IPS-15b (cell line): ENCODE measurements at regions not wholly inside any gene's neighbourhood (a gene's known extent, or its start where the extent isn't known, plus 50 kb on each side); places are given as distances from the start of the nearest gene placed in this dataset.

ENCODE experiments used
- H3K27me3 ChIP-seq: one replicate; pipeline ENCODE4 v1.6.1; 2013; ENCODE audit warnings: low read length; ENCODE audit not compliant: control insufficient read depth, insufficient read depth
- H3K36me3 ChIP-seq: one replicate; pipeline ENCODE4 v1.6.1; 2013; ENCODE audit warnings: low read length; ENCODE audit not compliant: control insufficient read depth, insufficient read depth
- H3K4me1 ChIP-seq: one replicate; pipeline ENCODE4 v1.6.1; 2013; ENCODE audit warnings: mild to moderate bottlenecking, low read length; ENCODE audit not compliant: control insufficient read depth, insufficient read depth
- H3K4me3 ChIP-seq: one replicate; pipeline ENCODE4 v1.5.1; 2013; ENCODE audit warnings: low read depth, low read length
- H3K9ac ChIP-seq: one replicate; pipeline ENCODE4 v1.6.1; 2013; ENCODE audit warnings: low read depth, mild to moderate bottlenecking, low read length
- H3K9me3 ChIP-seq: one replicate; pipeline ENCODE4 v1.6.1; 2013; ENCODE audit warnings: mild to moderate bottlenecking, low read length; ENCODE audit not compliant: control insufficient read depth, insufficient read depth

DNA sequence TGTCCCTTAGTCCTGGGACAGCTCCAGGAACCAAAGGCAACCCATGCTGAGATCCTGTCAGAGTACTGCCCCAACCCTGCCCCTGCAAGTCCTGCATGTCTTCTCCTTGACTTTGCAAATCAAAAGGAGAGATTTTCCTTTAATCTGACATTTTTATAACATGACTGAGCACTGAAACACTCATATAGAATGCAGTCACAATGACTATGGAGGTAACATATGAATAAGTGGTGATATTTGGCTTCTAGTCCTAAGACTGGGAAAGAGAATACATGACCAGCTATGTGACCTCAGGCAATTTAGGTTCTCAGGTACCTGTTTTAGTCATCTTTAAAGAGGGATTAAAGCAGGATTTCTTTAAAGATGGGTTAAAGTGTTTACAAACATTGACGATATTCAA is 941.6 kb upstream of the CDH8 start:
- Histone ChIP-seq H3K9ac (no peak overlapping the region), H3K27me3 (no peaks in the 10 kb centered on the region), H3K9me3 (no peaks in the 10 kb centered on the region), H3K36me3 (no peaks in the 10 kb centered on the region), H3K4me3 (no peak overlapping the region), H3K4me1 (no peaks in the 10 kb centered on the region)

DNA sequence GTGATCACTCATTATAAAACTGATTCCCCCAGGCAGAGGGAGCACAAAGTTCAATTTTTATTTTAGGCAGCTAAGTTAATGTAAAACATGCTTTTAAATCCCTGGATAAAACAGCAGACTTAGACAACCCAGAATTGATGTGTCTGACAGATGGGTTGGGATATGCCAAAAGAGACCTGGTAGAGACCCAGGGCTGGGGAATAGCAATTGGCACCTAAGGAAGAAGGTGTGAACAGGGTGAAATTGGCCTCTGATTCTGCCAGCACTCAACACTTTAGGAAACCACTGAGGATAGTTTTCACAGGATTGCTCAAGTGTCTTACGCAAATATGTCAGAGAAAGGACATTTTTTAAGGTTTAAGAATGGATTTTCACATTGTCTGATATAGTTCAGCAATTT is 938.2 kb upstream of the CDH8 start:
- Histone ChIP-seq H3K4me3 (no peak overlapping the region), H3K4me1 (no peaks in the 10 kb centered on the region), H3K9ac (no peak overlapping the region), H3K36me3 (no peaks in the 10 kb centered on the region), H3K27me3 (no peaks in the 10 kb centered on the region), H3K9me3 (no peaks in the 10 kb centered on the region)

DNA sequence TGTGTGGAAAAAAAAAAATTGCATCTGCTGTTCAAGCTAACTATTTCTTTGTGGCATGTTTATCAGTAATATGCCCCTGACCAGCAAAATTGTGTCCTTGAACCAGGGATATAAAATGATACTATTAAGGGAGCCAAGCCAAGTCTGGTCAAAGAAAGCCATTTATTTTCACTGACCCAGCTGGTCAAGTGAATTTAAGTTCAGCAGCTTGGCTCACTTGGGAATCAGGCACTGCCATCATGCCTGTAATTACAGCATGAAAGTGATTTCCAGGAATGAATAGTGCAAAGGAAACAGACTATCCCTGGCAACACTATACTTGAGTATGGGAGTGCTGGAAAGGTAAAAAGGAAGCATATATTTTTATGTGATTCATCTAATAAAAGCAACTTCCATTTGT is 934.6 kb upstream of the CDH8 start:
- Histone ChIP-seq H3K27me3 (no peaks in the 10 kb centered on the region), H3K4me3 (no peak overlapping the region), H3K9ac (no peak overlapping the region), H3K4me1 (no peaks in the 10 kb centered on the region), H3K36me3 (no peaks in the 10 kb centered on the region), H3K9me3 (no peaks in the 10 kb centered on the region)

DNA sequence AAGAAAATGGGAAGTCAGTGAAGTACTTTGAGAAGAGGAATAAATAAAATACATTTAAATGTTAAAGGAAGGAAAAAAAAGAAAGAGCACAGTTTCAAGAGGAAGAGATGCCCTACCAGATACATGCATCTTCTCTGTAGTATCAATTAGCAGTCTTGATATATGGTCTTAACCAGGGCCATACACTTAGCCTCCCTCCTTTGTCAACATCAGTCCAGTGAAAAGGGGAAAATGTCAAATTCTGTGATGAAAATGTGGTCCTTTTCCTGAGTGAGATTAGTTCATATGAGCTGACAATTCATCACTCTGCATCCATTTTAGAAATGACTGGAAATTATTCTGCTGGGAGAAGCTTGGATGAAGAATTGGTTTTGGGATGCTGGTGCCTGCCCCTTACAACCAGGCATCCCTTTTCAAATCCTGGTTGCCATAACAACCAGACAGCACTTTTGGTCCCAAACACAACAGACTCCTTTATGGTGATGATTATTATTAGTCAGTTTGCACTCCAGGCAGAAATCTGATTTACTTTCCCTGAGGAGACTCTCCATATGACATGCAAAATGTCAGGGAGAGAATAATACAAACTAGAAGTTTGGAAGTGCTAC is 933.6 kb upstream of the CDH8 start:
- Histone ChIP-seq H3K27me3 (no peaks in the 10 kb centered on the region), H3K9me3 (no peaks in the 10 kb centered on the region), H3K4me1 (no peaks in the 10 kb centered on the region), H3K9ac (no peak overlapping the region), H3K36me3 (no peaks in the 10 kb centered on the region), H3K4me3 (no peak overlapping the region)

DNA sequence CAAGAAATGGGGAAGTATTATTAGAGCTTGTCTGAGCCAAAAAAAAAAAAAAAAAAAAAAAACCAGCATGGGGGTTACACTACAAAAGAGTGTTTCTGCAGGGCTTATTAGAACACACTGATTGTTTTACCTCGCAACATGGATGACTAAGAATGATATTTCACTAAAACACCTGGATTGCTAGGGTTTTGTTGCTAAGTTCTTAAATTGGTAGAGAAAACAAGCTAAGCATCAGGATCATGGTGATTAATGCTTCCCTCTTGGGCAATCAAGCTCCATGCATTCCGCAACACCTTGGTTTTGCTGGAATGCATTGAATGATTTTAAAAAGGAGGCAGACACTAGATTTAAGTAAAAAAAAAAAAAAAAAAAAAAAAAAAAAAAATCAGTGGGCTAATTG is 931.4 kb upstream of the CDH8 start:
- Histone ChIP-seq H3K9me3 (no peaks in the 10 kb centered on the region), H3K27me3 (no peaks in the 10 kb centered on the region), H3K36me3 (no peaks in the 10 kb centered on the region), H3K4me3 (no peak overlapping the region), H3K4me1 (no peaks in the 10 kb centered on the region), H3K9ac (no peak overlapping the region)

DNA sequence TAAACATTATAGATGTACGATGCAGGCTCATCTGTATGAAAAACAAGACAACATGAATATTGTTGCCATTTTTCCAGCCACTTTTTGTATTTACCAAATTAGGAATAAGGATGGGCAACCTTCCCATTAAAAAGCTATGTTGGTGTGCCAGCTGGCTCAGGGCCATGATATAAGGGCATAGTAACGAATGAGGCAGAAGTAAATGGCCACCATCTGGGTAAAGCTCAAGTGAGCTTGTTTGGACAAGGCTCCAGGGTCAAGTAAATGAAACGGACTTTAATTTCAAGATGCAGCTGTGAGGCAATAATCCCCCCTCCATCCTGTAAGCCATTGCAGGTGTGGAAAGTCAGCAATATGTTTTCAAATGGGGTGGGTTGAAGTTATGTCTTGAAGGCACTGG is 930.9 kb upstream of the CDH8 start:
- Histone ChIP-seq H3K9ac (no peak overlapping the region), H3K27me3 (no peaks in the 10 kb centered on the region), H3K4me3 (no peak overlapping the region), H3K9me3 (no peaks in the 10 kb centered on the region), H3K36me3 (no peaks in the 10 kb centered on the region), H3K4me1 (no peaks in the 10 kb centered on the region)

DNA sequence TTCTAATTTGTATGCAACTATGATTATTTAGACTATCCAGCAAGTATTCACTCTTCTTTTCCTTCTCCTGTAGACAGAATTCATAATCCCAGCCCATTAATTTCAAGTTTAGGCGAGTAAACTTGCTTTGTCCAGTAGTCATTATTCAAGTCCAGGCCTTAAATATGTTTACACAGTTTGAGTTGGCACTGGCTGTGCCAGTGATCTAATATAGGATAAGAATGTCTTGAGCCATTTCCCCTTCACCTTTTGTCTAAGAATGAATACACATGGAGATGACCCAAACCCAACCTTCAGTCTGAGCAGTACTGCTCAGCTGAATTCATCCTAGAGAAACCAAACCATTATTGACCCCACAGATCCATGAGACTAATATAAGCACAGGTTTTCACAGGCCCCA is 930.4 kb upstream of the CDH8 start:
- Histone ChIP-seq H3K36me3 (no peaks in the 10 kb centered on the region), H3K4me3 (no peak overlapping the region), H3K9me3 (no peaks in the 10 kb centered on the region), H3K9ac (no peak overlapping the region), H3K27me3 (no peaks in the 10 kb centered on the region), H3K4me1 (no peaks in the 10 kb centered on the region)

DNA sequence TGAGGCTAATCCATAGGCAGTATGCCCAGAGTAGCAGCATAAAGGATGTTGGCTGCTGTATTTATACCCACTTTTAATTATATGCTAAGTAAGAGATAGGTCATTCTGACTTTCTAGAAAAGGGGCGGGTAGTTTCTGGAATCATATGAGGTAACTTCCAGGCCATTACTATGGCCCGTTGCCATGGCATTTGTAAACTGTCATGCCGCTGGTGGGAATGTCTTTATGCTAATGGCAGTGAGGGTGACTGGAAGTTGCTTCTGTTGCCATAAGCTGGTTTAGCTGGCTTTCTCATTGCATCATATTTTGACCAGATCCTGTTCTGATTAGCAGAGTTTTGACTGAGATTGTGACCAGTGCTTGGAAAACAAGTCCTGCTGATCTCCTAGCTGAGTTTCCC is 929.6 kb upstream of the CDH8 start:
- H3K4me1 ChIP-seq: no peaks in the 10 kb centered on the region
- no peaks in the 10 kb centered on the region for H3K36me3 ChIP-seq
- no peaks in the 10 kb centered on the region for H3K27me3 ChIP-seq
- H3K9me3 ChIP-seq: no peaks in the 10 kb centered on the region
- H3K9ac ChIP-seq: no peak overlapping the region
- H3K4me3 ChIP-seq: no peak overlapping the region

DNA sequence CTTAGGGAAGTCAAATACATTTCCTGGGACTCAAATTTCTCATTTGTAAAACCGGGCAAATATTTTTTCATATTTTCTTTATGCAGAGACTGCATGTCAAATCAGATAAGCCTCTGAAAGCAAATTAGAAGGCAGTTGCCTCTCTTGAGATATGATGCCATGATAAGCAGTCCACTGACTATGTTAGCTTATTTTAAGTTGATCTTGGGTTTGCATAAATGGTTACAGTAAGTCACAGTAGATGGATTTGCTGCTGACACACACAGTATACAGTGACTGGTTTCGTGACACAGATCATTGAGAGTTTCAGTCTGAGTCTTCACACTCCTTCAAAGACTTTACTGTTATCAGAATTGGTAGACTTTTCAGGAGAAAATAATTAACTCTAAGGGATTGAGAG is 927.6 kb upstream of the CDH8 start:
- Histone ChIP-seq H3K4me3 (no peak overlapping the region), H3K27me3 (no peaks in the 10 kb centered on the region), H3K36me3 (no peaks in the 10 kb centered on the region), H3K4me1 (no peaks in the 10 kb centered on the region), H3K9ac (no peak overlapping the region), H3K9me3 (no peaks in the 10 kb centered on the region)

DNA sequence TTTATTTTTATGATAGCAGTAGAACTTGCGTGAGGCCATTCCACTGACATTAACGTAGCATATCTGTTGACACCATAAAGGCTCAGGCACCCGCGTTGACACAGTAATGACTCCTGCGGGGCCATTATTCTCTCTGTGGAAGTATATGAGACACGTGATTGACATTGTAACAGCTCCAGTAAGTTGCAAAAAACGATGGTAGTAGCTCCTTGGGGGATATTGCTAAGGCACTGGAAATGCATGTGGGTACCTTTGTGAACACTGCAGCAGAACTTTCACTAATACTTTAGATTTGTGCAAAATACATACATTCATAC is 918.8 kb upstream of the CDH8 start:
- no peaks in the 10 kb centered on the region for H3K9me3 ChIP-seq
- H3K27me3 ChIP-seq: no peaks in the 10 kb centered on the region
- H3K4me1 ChIP-seq: peaks cover 18% of the 10 kb centered on the region
- H3K36me3 ChIP-seq: no peaks in the 10 kb centered on the region
- no peak overlapping the region for H3K9ac ChIP-seq
- no peak overlapping the region for H3K4me3 ChIP-seq

DNA sequence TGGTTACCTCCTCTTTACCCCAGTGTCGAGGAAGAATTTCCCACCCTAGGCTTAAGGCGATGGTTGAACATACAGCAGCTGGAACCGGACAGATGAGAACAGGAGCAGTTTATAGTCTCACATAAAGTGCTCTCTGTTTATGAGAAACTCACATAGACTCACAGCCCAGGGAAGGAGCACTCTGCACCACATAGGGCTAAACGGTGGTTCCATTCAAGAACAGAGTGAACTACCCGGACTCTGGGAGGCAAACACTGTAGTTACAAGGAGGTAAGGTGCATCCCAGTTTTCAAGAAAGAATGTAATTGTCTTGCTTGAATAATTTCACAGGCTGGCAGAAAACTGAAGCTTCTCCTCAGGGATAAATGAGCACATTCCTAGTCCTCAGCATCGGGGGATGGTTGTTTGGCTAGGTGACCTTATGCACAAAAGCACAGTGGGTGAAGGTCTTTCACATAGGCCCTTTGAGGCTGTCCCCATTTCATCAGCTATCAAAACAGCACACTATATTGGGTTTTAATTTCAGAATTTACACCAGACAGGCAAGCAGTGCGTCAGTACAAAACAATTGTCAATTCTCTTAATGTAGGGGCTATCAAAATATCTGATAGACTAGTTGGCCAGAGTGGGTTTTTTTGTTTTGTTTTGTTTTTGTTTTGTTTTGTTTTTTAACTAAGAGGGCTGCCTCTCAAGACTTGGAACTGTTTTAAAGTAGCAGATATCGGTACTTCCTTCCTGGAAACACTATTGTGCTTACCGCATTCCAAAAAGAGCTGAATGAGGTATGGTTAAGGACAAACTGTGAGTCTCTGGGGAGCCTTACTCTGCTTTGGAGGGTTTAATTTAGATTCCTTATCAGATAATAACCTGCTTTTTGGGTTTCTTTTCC is 918.1 kb upstream of the CDH8 start:
- no peak overlapping the region for H3K4me3 ChIP-seq

DNA sequence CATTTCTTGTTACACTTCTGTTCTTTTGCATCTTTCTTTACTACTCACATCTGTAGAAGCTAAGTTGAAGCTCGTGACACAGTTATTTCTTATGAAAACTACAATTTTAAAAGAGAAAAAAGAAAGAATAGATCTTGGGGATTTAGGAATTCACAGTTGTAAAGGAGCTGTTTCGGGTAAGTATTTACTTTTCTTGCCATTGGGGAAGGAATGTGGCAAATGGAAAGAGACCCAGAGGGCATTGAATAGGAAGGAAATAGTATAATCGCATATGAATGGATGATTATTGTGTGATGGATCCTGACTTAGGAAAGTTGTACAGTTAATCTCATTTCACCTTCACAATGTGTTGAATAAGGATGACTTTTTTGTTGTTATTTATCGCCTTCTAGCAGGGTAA is 914.1 kb upstream of the CDH8 start:
- no peak overlapping the region for H3K9ac ChIP-seq
- H3K36me3 ChIP-seq: no peaks in the 10 kb centered on the region
- peaks cover 22% of the 10 kb centered on the region for H3K4me1 ChIP-seq
- no peaks in the 10 kb centered on the region for H3K9me3 ChIP-seq
- no peaks in the 10 kb centered on the region for H3K27me3 ChIP-seq
- H3K4me3 ChIP-seq: no peak overlapping the region

More for the DNA sequence above, 918.1 kb upstream of the CDH8 start:
- Histone ChIP-seq H3K9me3 (no peaks in the 10 kb centered on the region), H3K9ac (no peak overlapping the region), H3K27me3 (no peaks in the 10 kb centered on the region), H3K4me1 (peaks cover 22% of the 10 kb centered on the region), H3K36me3 (no peaks in the 10 kb centered on the region)
